Embryonic facial prominence (tissue), 1 donor: ENCODE measurements at regions not wholly inside any gene's neighbourhood (a gene's known extent, or its start where the extent isn't known, plus 50 kb on each side); places are given as distances from the start of the nearest gene placed in this dataset.
"Not testable (repeated sequence)": the region's sequence is repeated elsewhere in the genome, so short reads cannot be mapped to it uniquely, and the experiment has no call there.

Experiments
- DNase-seq: peaks from one replicate; pipeline ENCODE4 v3.0.0-alpha.2; 2016; ENCODE audit errors: extremely low spot score

- DNase-seq: peak; percentile 51
These were observed 232.5 kb downstream of the SKIDA1 start for GRCh38 chr10:21292763-21293517.

- DNase-seq: no peak
These were observed 234.9 kb downstream of the SKIDA1 start for GRCh38 chr10:21290499-21291160.

- no peak for DNase-seq
These were observed 235.5 kb downstream of the SKIDA1 start for GRCh38 chr10:21289961-21290360.

- no peak for DNase-seq
These were observed 236.2 kb downstream of the SKIDA1 start for GRCh38 chr10:21289271-21289670.

GRCh38 chr10:21285742-21286331, 239.6 kb downstream of the SKIDA1 start:
- no peak for DNase-seq

GRCh38 chr10:21285207-21285606, 240.3 kb downstream of the SKIDA1 start:
- no peak for DNase-seq

GRCh38 chr10:21284301-21284700, 241.2 kb downstream of the SKIDA1 start:
- no peak for DNase-seq

GRCh38 chr10:21283053-21283452, 242.4 kb downstream of the SKIDA1 start:
- DNase-seq: not testable (repeated sequence)

GRCh38 chr10:21281765-21282484, 243.6 kb downstream of the SKIDA1 start:
- no peak for DNase-seq

GRCh38 chr10:21280971-21281572, 244.4 kb downstream of the SKIDA1 start:
- no peak for DNase-seq

- DNase-seq: no peak
These were observed 245.4 kb downstream of the SKIDA1 start for GRCh38 chr10:21280037-21280436.

GRCh38 chr10:21279217-21279575, 246.3 kb downstream of the SKIDA1 start:
- no peak for DNase-seq

GRCh38 chr10:21278491-21279216, 246.8 kb downstream of the SKIDA1 start:
- DNase-seq: peak; percentile 31

- DNase-seq: no peak
These were observed 252.0 kb downstream of the SKIDA1 start for GRCh38 chr10:21273400-21273968.

- no peak for DNase-seq
These were observed 252.7 kb downstream of the SKIDA1 start for GRCh38 chr10:21272643-21273399.

GRCh38 chr10:21270976-21271375, 254.5 kb downstream of the SKIDA1 start:
- DNase-seq: no peak

- no peak for DNase-seq
These were observed 256.2 kb downstream of the SKIDA1 start for GRCh38 chr10:21269289-21269688.

GRCh38 chr10:21265622-21266021, 259.9 kb downstream of the SKIDA1 start:
- DNase-seq: no peak

- DNase-seq: no peak
These were observed 261.2 kb downstream of the SKIDA1 start for GRCh38 chr10:21264271-21264670.

- no peak for DNase-seq
These were observed 261.6 kb downstream of the SKIDA1 start for GRCh38 chr10:21263839-21264238.
